Thymus (tissue), 11 donors: ENCODE measurements at regions not wholly inside any gene's neighbourhood (a gene's known extent, or its start where the extent isn't known, plus 50 kb on each side); places are given as distances from the start of the nearest gene placed in this dataset.
"Not testable (repeated sequence)": the region's sequence is repeated elsewhere in the genome, so short reads cannot be mapped to it uniquely, and the experiment has no call there.

ENCODE experiments used
- DNase-seq, 9 donors: peaks; one replicate each; pipeline ENCODE4 v3.0.0-alpha.2; 2013; ENCODE audit warnings: low spot score in 9 of 9, low read depth in 6 of 9, missing footprints in 1 of 9
- H3K27ac ChIP-seq, 2 donors: one replicate each; pipeline ENCODE4 v1.5.1; 2013; ENCODE audit warnings: control low read depth in 1 of 2, low read depth in 1 of 2, low read length in 1 of 2, mild to moderate bottlenecking in 1 of 2, moderate library complexity in 1 of 2
- H3K27me3 ChIP-seq, 2 donors: one replicate each; pipeline ENCODE4 v1.5.1; 2013; ENCODE audit warnings: low read length in 1 of 2; ENCODE audit not compliant: control insufficient read depth in 2 of 2, insufficient read depth in 1 of 2
- H3K36me3 ChIP-seq, 2 donors: one replicate each; pipeline ENCODE4 v1.5.1; 2013; ENCODE audit warnings: low read length in 1 of 2, mild to moderate bottlenecking in 1 of 2, moderate library complexity in 1 of 2; ENCODE audit not compliant: control insufficient read depth in 2 of 2, insufficient read depth in 2 of 2
- H3K4me1 ChIP-seq, 2 donors: one replicate each; pipeline ENCODE4 v1.5.1; 2013; ENCODE audit warnings: low read length in 2 of 2; ENCODE audit not compliant: control insufficient read depth in 2 of 2, insufficient read depth in 2 of 2
- H3K4me3 ChIP-seq, 2 donors: one replicate each; pipeline ENCODE4 v1.5.1; 2013; ENCODE audit warnings: low read length in 2 of 2, control low read depth in 1 of 2, mild to moderate bottlenecking in 1 of 2
- H3K9me3 ChIP-seq, 2 donors: one replicate each; pipeline ENCODE4 v1.5.1; 2013; ENCODE audit warnings: low read length in 1 of 2, mild to moderate bottlenecking in 1 of 2; ENCODE audit not compliant: control insufficient read depth in 2 of 2, insufficient read depth in 1 of 2
- WGBS: extraction: QIAGEN DNeasy Blood & Tissue Kit; methylation state at CpG from one replicate; pipeline ENCODE4 v1.1.7; 2013; 5-methylcytosine and 5-hydroxymethylcytosine counted together
- donor health status: healthy.

- no peaks in the 10 kb centered on the region for H3K4me1 ChIP-seq
- no peaks in the 10 kb centered on the region for H3K9me3 ChIP-seq
- H3K27ac ChIP-seq, result no peak overlapping the region
- no peaks in the 10 kb centered on the region for H3K27me3 ChIP-seq
- WGBS, result 96% methylated on average over 1 of the region's 1 CpG
- no peaks in the 10 kb centered on the region for H3K36me3 ChIP-seq
- no peak for DNase-seq
- H3K4me3 ChIP-seq, result no peak overlapping the region
Observed at GRCh38 chr4:117893207-117893606, 141.1 kb upstream of the NDST3 start.

GRCh38 chr4:117898496-117898895 is 135.8 kb upstream of the NDST3 start:
- Histone ChIP-seq H3K9me3 (no peaks in the 10 kb centered on the region), H3K4me1 (no peaks in the 10 kb centered on the region), H3K27me3 (no peaks in the 10 kb centered on the region), H3K36me3 (no peaks in the 10 kb centered on the region), H3K4me3 (no peak overlapping the region), H3K27ac (no peak overlapping the region)
- no peak for DNase-seq

- DNase-seq, result no peak
- Histone ChIP-seq H3K27me3 (no peaks in the 10 kb centered on the region), H3K36me3 (no peaks in the 10 kb centered on the region), H3K9me3 (no peaks in the 10 kb centered on the region), H3K4me1 (no peaks in the 10 kb centered on the region), H3K4me3 (no peak overlapping the region), H3K27ac (no peak overlapping the region)
- WGBS, result 66% methylated on average over 2 of the region's 2 CpGs
Observed at GRCh38 chr4:117900832-117901231, 133.5 kb upstream of the NDST3 start.

- Histone ChIP-seq H3K4me3 (no peak overlapping the region), H3K4me1 (no peaks in the 10 kb centered on the region), H3K36me3 (no peaks in the 10 kb centered on the region), H3K27me3 (no peaks in the 10 kb centered on the region), H3K9me3 (no peaks in the 10 kb centered on the region), H3K27ac (no peak overlapping the region)
- DNase-seq, result no peak
- 92% methylated on average over 1 of the region's 1 CpG for WGBS
Observed at GRCh38 chr4:117907646-117908045, 126.6 kb upstream of the NDST3 start.

GRCh38 chr4:117908306-117909207 is 125.7 kb upstream of the NDST3 start:
- H3K27ac ChIP-seq, result no peak overlapping the region
- H3K27me3 ChIP-seq, result no peaks in the 10 kb centered on the region
- no peak overlapping the region for H3K4me3 ChIP-seq
- WGBS, result 66% methylated on average over 5 of the region's 5 CpGs
- no peaks in the 10 kb centered on the region for H3K36me3 ChIP-seq
- no peaks in the 10 kb centered on the region for H3K4me1 ChIP-seq
- no peaks in the 10 kb centered on the region for H3K9me3 ChIP-seq
- peak in 1 of 9 donors; percentile 4 for DNase-seq

GRCh38 chr4:117916728-117917127 is 117.6 kb upstream of the NDST3 start:
- over 99% methylated on average over 4 of the region's 4 CpGs for WGBS
- no peaks in the 10 kb centered on the region for H3K4me1 ChIP-seq
- no peak overlapping the region for H3K4me3 ChIP-seq
- no peak overlapping the region for H3K27ac ChIP-seq
- DNase-seq, result no peak
- no peaks in the 10 kb centered on the region for H3K9me3 ChIP-seq
- no peaks in the 10 kb centered on the region for H3K36me3 ChIP-seq
- no peaks in the 10 kb centered on the region for H3K27me3 ChIP-seq

GRCh38 chr4:117922311-117922710 is 112.0 kb upstream of the NDST3 start:
- H3K27me3 ChIP-seq, H3K36me3 ChIP-seq, H3K4me3 ChIP-seq, H3K27ac ChIP-seq, H3K9me3 ChIP-seq, H3K4me1 ChIP-seq, DNase-seq: not testable (repeated sequence)
- WGBS, result 89% methylated on average over 9 of the region's 9 CpGs

GRCh38 chr4:117927823-117928222 is 106.5 kb upstream of the NDST3 start:
- not testable (repeated sequence) for DNase-seq, H3K4me3 ChIP-seq, H3K27me3 ChIP-seq, H3K27ac ChIP-seq, H3K36me3 ChIP-seq, H3K4me1 ChIP-seq, H3K9me3 ChIP-seq
- WGBS, result 98% methylated on average over 2 of the region's 2 CpGs

GRCh38 chr4:117941611-117942010 is 92.7 kb upstream of the NDST3 start:
- Histone ChIP-seq H3K4me3 (no peak overlapping the region), H3K27ac (no peak overlapping the region), H3K9me3 (no peaks in the 10 kb centered on the region), H3K36me3 (no peaks in the 10 kb centered on the region), H3K27me3 (no peaks in the 10 kb centered on the region), H3K4me1 (no peaks in the 10 kb centered on the region)
- DNase-seq, result peak in 1 of 9 donors; percentile 10
- WGBS, result 89% methylated on average over 5 of the region's 5 CpGs
